Heart left ventricle (tissue), 13 donors: ENCODE measurements at regions not wholly inside any gene's neighbourhood (a gene's known extent, or its start where the extent isn't known, plus 50 kb on each side); places are given as distances from the start of the nearest gene placed in this dataset.

Experiments used
- CTCF ChIP-seq, 12 donors: fragments of 200-600 bp; sonication (generic) in 4 of 12; IDR thresholded peaks; one replicate each; pipeline versions ENCODE4 v1.5.0 to v1.8.0; 2018 to 2022; ENCODE audit warnings: antibody characterized with exemption in 12 of 12, mild to moderate bottlenecking in 5 of 12
- POLR2A ChIP-seq, 2 donors: fragments of 450-650 bp; IDR thresholded peaks; one replicate each; pipeline ENCODE4 v1.6.1; 2017; ENCODE audit warnings: antibody characterized with exemption in 2 of 2, mild to moderate bottlenecking in 2 of 2, moderate library complexity in 2 of 2
- donor health status: ischemic (EF 13 %, LVEDD 7.1; RV severe dilation, severe dysfunction).
- donor health status: DM: no; HTN: yes; CAD: no.
- donor health status: DM: no; HTN: no; CAD: no.
- donor health status: ischemic (EF 25% LVEDD 6.9; RV normal size, moderate dysfunction).
- donor health status: ischemic (EF 25% LVEDD 5.7; RV mildly dilated, moderate dysfunction).
- donor health status: ischemic (EF 35%, LVEDD 5.7; RV mildly dilated, moderate dysfunction).
- donor health status: nonischemic (EF 11% LVEDD 7.7; RV severe dilation, severe dysfunction).
- donor health status: DM: yes; HTN: yes; CAD: no.
- donor health status: PGD.
- donor health status: ischemic (EF 29% LVEDD 5.4; RV normal size, mild dysfunction).
- donor health status: nonischemic (EF 23%, LVEDD 6.1; RV moderate dilation, normal function).

- no peak for TF ChIP-seq CTCF (IDR thresholded peaks at IDR 0.05)
- no peak for TF ChIP-seq POLR2A (IDR thresholded peaks at IDR 0.05)
Measured at GRCh38 chr7:131689662-131690234, 133.3 kb upstream of the PODXL start.
